Caco-2 (cell line): ENCODE measurements at regions not wholly inside any gene's neighbourhood (a gene's known extent, or its start where the extent isn't known, plus 50 kb on each side); places are given as distances from the start of the nearest gene placed in this dataset.
A peak's percentile ranks its signal among the peaks of the same experiment; 100 is the strongest.
"Not testable (repeated sequence)": the region's sequence is repeated elsewhere in the genome, so short reads cannot be mapped to it uniquely, and the experiment has no call there.

Experiments
- BruUV-seq: library from RNA; stranded (reverse); fragments of 400-500 nt; replicated peaks from 2 replicates; lab custom pipeline; 2021; lab: Mats Ljungman, UMichigan
- CTCF ChIA-PET: fragments of 300-600 bp; sonication (Branson Sonifier 250); formaldehyde crosslinking; loops from one replicate; lab custom pipeline; 2022; ENCODE audit warnings: antibody characterized with exemption; lab: Charles Lee
- POLR2A ChIA-PET: fragments of 300-600 bp; sonication (Branson Sonifier 250); formaldehyde crosslinking; loops from one replicate; lab custom pipeline; 2022; ENCODE audit warnings: antibody characterized with exemption; lab: Charles Lee
- DNase-seq, 2 experiments: peaks; one replicate each; pipeline versions ENCODE4 v3.0.0 to v3.0.0-alpha.2; 2020 to 2022
- H3K27me3 ChIP-seq: replicated peaks from 2 replicates; pipeline ENCODE4 v1.6.0; 2011; ENCODE audit warnings: low read length; ENCODE audit not compliant: control insufficient read depth, insufficient read depth
- H3K36me3 ChIP-seq: 2 replicates; pipeline ENCODE4 v1.5.1; 2011; ENCODE audit warnings: low read length; ENCODE audit not compliant: control insufficient read depth, insufficient read depth
- H3K4me1 ChIP-seq: fragments of 250-450 bp; sonication (Bioruptor Pico); 2 replicates; pipeline ENCODE4 v1.5.1; 2020; ENCODE audit warnings: mild to moderate bottlenecking
- H3K4me3 ChIP-seq: 2 replicates; pipeline ENCODE4 v1.5.1; 2011; ENCODE audit warnings: low read depth, mild to moderate bottlenecking, control low read depth, low read length
- H3K9me3 ChIP-seq: fragments of 250-450 bp; sonication (Bioruptor Pico); 2 replicates; pipeline ENCODE4 v1.5.1; 2020; ENCODE audit warnings: mild to moderate bottlenecking, moderate library complexity
- H3K27ac Mint-ChIP-seq: one replicate; pipeline ENCODE4 v1.8.0; 2022; ENCODE audit warnings: mixed read lengths; ENCODE audit not compliant: unreplicated experiment
- H3K27me3 Mint-ChIP-seq: one replicate; pipeline ENCODE4 v1.8.0; 2022; ENCODE audit warnings: mixed read lengths; ENCODE audit not compliant: insufficient read depth, unreplicated experiment
- H3K36me3 Mint-ChIP-seq: one replicate; pipeline ENCODE4 v1.8.0; 2022; ENCODE audit warnings: mild to moderate bottlenecking, mixed read lengths; ENCODE audit not compliant: insufficient read depth, unreplicated experiment
- H3K4me1 Mint-ChIP-seq: one replicate; pipeline ENCODE4 v1.8.0; 2022; ENCODE audit warnings: low read depth, mixed read lengths; ENCODE audit not compliant: unreplicated experiment
- H3K4me3 Mint-ChIP-seq: one replicate; pipeline ENCODE4 v1.8.0; 2022; ENCODE audit warnings: mild to moderate bottlenecking, moderate library complexity, mixed read lengths; ENCODE audit not compliant: unreplicated experiment
- H3K9me3 Mint-ChIP-seq: one replicate; pipeline ENCODE4 v1.8.0; 2022; ENCODE audit warnings: mixed read lengths; ENCODE audit not compliant: unreplicated experiment
- CTCF ChIP-seq, 2 experiments: fragments of 200-600 bp in 1 of 2; IDR thresholded peaks; 1 replicate in 1 of 2; 2 replicates in 1 of 2; pipeline versions ENCODE4 v1.5.1 to v1.8.0; 2011 to 2022; ENCODE audit warnings: antibody characterized with exemption in 1 of 2, control low read depth in 1 of 2, inconsistent platforms in 1 of 2, low read depth in 1 of 2, low read length in 1 of 2, mild to moderate bottlenecking in 1 of 2, moderate library complexity in 1 of 2; ENCODE audit not compliant: insufficient read depth in 1 of 2, severe bottlenecking in 1 of 2, unreplicated experiment in 1 of 2
- intact Hi-C: fragments of 100-400 bp; cut with micrococcal nuclease; formaldehyde crosslinking; loops from one replicate; pipeline ENCODE4 v1.10.0; 2022; ENCODE audit not compliant: unreplicated experiment

- Mint-ChIP-seq H3K27me3 (peaks cover 10% of the 10 kb centered on the region), H3K27ac (no peak overlapping the region), H3K9me3 (peaks cover 50% of the 10 kb centered on the region), H3K4me1 (no peaks in the 10 kb centered on the region), H3K36me3 (no peaks in the 10 kb centered on the region), H3K4me3 (no peak overlapping the region)
- Histone ChIP-seq H3K27me3 (no peaks in the 10 kb centered on the region), H3K9me3 (peaks cover 13% of the 10 kb centered on the region), H3K36me3 (no peaks in the 10 kb centered on the region), H3K4me3 (no peak overlapping the region), H3K4me1 (no peaks in the 10 kb centered on the region)
- POLR2A ChIA-PET, result no interaction called here
- BruUV-seq, result no TSS peak
- TF ChIP-seq CTCF (IDR thresholded peaks at IDR 0.05; ENCODE audit: insufficient read depth in 1 of 2, low read depth in 1 of 2, low read length in 1 of 2, severe bottlenecking in 1 of 2, unreplicated experiment in 1 of 2), result peak in 1 of 2 experiments; percentile 11
- DNase-seq, result peak in 1 of 2 experiments; percentile 41
- intact Hi-C loops, result no loop called here
- CTCF ChIA-PET, result no interaction called here
Observed at GRCh38 chr14:53399057-53399456, 245.9 kb upstream of the DDHD1 start.

- CTCF ChIA-PET, result no interaction called here
- peaks cover 10% of the 10 kb centered on the region for H3K27me3 Mint-ChIP-seq
- no TSS peak for BruUV-seq
- TF ChIP-seq CTCF (IDR thresholded peaks at IDR 0.05; ENCODE audit: insufficient read depth in 1 of 2, low read depth in 1 of 2, low read length in 1 of 2, severe bottlenecking in 1 of 2, unreplicated experiment in 1 of 2), result no peak
- no peak overlapping the region for H3K4me3 ChIP-seq
- POLR2A ChIA-PET, result no interaction called here
- intact Hi-C loops, result no loop called here
- no peak overlapping the region for H3K27ac Mint-ChIP-seq
- H3K4me1 Mint-ChIP-seq, result no peaks in the 10 kb centered on the region
- DNase-seq, result no peak
- H3K9me3 ChIP-seq, result peaks cover 13% of the 10 kb centered on the region
- no peak overlapping the region for H3K4me3 Mint-ChIP-seq
- no peaks in the 10 kb centered on the region for H3K36me3 ChIP-seq
- H3K9me3 Mint-ChIP-seq, result peaks cover 54% of the 10 kb centered on the region
- H3K36me3 Mint-ChIP-seq, result no peaks in the 10 kb centered on the region
- no peaks in the 10 kb centered on the region for H3K27me3 ChIP-seq
- H3K4me1 ChIP-seq, result no peaks in the 10 kb centered on the region
Observed at GRCh38 chr14:53398616-53399015, 245.5 kb upstream of the DDHD1 start.

- H3K9me3 Mint-ChIP-seq, result peaks cover 48% of the 10 kb centered on the region
- BruUV-seq, H3K36me3 ChIP-seq, CTCF ChIA-PET, H3K4me3 ChIP-seq, intact Hi-C loops, H3K27me3 Mint-ChIP-seq, H3K27me3 ChIP-seq, H3K4me1 ChIP-seq, H3K27ac Mint-ChIP-seq, H3K4me1 Mint-ChIP-seq, POLR2A ChIA-PET, H3K36me3 Mint-ChIP-seq, H3K4me3 Mint-ChIP-seq: not testable (repeated sequence)
- H3K9me3 ChIP-seq, result peaks cover 13% of the 10 kb centered on the region
- peak in 1 of 2 experiments; percentile 24 for DNase-seq
Observed at GRCh38 chr14:53395267-53395666, 242.1 kb upstream of the DDHD1 start.
